Fibroblast of pulmonary artery (primary cell): ENCODE measurements at regions not wholly inside any gene's neighbourhood (a gene's known extent, or its start where the extent isn't known, plus 50 kb on each side); places are given as distances from the start of the nearest gene placed in this dataset.
"Not testable (repeated sequence)": the region's sequence is repeated elsewhere in the genome, so short reads cannot be mapped to it uniquely, and the experiment has no call there.

Experiments
- DNase-seq: peaks from one replicate; pipeline ENCODE4 v3.0.0-alpha.2; 2010; ENCODE audit warnings: low read depth
- H3K4me3 ChIP-seq: replicated peaks from 2 replicates; pipeline ENCODE4 v1.5.1; 2011; ENCODE audit warnings: low read depth, mild to moderate bottlenecking, control low read depth, low read length, moderate library complexity
- TF ChIP-seq, protein P1 (sequence below): IDR thresholded peaks from 2 replicates; pipeline ENCODE4 v1.5.1; 2011; ENCODE audit warnings: mild to moderate bottlenecking, control low read depth, low read length, inconsistent platforms; ENCODE audit errors: missing control alignments

DNA sequence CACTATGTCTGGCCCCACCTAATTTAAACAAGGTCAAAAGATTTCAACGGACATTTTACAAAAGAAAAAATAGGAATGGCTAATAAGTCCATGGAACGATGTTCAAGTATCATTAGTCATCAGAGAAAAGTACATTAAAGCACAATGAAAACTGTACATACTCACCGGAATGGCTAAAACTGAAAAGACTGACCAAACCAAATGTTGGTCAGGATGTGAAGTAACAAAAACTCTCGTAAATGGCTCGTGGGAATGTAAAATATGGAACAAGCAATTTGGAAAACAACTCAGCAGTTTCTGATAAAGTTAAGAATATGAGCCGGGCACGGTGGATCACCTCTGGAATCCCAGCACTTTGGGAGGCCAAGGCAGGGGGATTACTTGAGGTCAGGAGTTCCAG is 65.7 kb upstream of the PARD3 start:
- TF ChIP-seq, protein P1, sequence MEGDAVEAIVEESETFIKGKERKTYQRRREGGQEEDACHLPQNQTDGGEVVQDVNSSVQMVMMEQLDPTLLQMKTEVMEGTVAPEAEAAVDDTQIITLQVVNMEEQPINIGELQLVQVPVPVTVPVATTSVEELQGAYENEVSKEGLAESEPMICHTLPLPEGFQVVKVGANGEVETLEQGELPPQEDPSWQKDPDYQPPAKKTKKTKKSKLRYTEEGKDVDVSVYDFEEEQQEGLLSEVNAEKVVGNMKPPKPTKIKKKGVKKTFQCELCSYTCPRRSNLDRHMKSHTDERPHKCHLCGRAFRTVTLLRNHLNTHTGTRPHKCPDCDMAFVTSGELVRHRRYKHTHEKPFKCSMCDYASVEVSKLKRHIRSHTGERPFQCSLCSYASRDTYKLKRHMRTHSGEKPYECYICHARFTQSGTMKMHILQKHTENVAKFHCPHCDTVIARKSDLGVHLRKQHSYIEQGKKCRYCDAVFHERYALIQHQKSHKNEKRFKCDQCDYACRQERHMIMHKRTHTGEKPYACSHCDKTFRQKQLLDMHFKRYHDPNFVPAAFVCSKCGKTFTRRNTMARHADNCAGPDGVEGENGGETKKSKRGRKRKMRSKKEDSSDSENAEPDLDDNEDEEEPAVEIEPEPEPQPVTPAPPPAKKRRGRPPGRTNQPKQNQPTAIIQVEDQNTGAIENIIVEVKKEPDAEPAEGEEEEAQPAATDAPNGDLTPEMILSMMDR, result no peak
- no peak overlapping the region for H3K4me3 ChIP-seq
- DNase-seq, result no peak

DNA sequence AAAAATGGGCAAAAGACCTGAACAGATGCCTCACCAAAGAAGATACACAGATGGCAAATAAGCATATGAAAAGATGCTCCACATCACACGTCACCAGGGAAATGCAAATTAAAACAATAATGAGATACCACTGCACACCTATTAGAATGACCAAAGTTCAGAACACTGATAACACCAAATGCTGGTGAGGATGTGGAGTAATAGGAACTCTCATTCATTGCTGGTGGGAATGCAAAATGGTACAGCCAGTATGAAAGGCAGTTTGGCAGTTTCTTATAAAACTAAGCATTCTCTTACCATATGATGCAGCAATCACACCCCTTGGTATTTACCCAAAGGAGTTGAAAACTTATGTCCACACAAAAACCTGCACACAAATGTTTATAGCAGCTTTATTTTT is 63.6 kb upstream of the PARD3 start:
- not testable (repeated sequence) for DNase-seq, H3K4me3 ChIP-seq

DNA sequence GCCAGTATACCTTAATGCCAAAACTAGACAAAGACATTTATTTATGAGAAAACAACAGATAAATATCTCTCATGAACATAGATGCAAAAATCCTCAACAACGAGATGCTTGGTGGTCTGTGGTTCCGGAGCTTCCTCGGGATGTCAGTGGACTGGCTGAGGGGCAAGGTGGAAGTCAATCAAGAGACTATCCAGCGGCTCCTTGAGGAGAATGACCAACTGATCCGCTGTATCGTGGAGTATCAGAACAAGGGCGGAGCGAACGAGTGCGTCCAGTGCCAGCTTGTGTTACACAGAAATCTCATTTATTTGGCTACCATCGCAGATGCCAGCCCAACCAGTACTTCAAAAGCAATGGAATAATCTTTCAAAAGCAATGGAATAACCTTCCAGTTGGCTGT is 60.0 kb upstream of the PARD3 start:
- DNase-seq, result no peak
- TF ChIP-seq, protein P1, result no peak
- H3K4me3 ChIP-seq, result no peak overlapping the region

DNA sequence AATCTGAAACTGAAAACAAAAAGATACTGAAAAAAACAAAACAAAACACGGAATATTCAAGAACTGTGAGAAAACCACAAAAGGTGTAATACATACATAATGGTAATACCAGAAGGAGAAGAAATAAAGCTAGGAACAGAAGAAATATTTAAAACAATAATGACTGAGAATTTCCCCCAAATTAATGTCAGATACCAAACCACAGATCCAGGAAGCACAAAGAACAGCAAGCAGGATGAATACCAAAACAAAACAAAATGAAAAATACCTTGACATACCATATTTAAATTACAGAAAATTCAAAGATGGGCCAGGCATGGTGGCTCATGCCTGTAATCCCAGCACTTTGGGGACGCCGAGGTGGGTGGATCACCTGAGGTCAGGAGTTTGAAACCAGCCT is 57.7 kb upstream of the PARD3 start:
- TF ChIP-seq, protein P1, result no peak
- H3K4me3 ChIP-seq, result no peak overlapping the region
- DNase-seq, result no peak

DNA sequence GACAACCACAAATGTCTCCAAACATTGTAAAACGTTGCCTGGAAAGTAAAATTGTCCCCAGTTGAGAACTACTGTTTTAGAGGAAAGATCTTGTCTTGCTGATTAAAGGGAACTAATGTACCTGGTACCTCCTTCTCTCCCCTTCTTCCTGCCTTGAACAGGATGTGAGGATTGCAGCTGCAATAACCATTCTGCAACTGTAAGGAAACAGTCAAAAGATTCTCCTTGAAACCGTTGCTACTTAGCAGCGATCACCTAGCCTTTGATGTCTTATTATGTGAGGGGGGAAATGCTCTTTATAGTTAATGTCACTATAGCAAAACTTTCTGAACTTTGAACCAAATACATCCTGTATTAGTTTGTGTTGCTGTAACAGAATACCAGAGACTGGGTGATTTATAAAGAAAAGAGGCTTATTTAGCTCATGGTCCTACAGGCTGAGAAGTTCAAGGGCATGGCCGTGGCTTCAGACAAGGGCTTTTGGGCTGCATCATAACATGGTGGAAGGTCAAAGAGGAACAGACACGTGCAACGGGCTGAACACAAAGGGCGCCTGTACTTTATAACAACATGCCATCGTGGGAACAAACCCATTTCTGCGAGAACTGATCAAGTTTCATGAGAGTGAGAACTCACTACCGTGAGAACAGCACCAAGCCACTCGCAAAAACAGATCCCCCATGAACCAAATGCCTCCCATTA is 54.2 kb upstream of the PARD3 start:
- no peak overlapping the region for H3K4me3 ChIP-seq
- TF ChIP-seq, protein P1, result no peak
- DNase-seq, result no peak

DNA sequence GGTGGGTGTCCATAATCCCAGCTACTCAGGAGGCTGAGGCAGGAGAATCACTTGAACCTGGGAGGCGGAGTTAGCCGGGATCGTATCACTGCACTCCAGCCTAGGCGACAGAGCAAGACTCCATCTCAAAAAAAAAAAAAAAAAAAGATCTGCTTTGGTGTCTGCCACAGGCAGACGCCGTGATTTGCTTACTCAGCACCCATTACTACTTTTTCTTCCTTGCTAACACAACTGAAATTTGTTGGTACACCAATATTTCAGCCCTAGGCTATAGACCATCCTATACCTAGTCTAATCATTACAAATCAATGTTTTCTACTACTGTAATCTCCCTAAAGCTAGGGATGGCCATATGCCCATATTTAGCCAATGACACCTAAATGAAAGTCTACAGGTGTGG is 53.5 kb upstream of the PARD3 start:
- H3K4me3 ChIP-seq, result no peak overlapping the region
- DNase-seq, result no peak
- TF ChIP-seq, protein P1, result no peak

DNA sequence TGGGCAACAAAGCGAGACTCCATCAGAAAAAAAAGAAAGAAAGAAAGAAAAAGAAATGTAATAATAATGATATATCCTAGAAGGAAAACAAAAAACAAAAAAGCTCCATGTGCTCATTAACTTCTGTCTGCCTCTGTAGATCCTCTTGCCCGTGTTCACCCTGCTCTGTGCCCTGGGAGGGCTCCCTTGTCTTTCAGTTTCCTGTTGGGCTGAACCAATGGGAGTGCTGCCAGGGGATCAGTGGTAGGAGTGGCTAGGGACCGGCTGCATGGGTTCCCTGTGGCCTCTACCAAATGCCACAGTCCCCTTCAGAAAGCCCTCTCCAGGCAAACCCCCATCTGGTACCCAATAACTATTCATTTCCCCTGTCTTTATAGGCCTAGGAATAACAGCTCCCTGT is 51.8 kb upstream of the PARD3 start:
- DNase-seq, result no peak
- H3K4me3 ChIP-seq, result no peak overlapping the region
- TF ChIP-seq, protein P1, result no peak
